Stimulated activated CD4-positive, alpha-beta T cell treated with anti-CD3 and anti-CD28 coated beads, Interleukin-4, amount 100 ng/mL, for 48 hours (primary cell): ENCODE measurements at regions not wholly inside any gene's neighbourhood (a gene's known extent, or its start where the extent isn't known, plus 50 kb on each side); places are given as distances from the start of the nearest gene placed in this dataset.

Source experiments
- DNase-seq, 2 donors: peaks; one replicate each; pipeline ENCODE4 v3.0.0-alpha.2; 2020; ENCODE audit warnings: low read depth in 2 of 2

DNA sequence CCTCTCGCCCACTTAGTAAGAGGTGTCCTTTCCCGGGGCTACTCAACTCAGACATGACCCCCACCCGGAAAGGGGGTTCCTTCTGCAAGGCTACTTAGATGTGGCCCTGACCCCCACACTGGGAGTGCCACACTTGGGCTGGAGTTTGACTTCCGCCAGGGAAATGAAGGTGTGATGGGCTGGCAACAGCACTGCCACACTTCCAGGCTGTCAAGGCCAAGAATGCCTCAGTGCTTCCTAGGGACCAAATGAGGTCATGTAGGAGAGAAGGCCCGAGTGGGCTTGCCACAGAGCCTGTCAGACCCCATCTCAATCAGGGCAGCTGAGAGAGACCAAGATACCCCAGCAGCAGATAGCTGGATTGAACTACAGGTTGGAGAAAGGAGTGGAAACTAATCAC, 55.5 kb downstream of the DRD1 start:
- DNase-seq = no peak

DNA sequence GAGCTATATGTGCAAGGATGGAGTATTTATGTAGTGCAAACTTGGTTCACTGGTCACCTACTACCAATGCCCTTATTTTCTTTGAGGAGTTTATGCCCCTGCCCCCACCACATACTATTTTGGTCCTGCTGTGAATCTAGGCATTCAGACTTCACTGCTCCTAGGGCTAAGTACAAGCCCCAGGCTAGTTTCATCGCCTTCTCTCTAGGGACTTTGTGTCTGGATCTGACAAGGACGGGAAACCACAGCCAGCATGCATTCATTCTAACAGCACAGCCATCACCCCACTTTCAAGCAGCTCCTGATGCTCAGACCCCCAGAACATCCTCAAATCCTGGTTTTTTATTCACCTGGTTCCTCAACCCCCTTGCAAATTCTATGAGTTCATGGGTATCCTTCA, 56.8 kb downstream of the DRD1 start:
- no peak for DNase-seq

DNA sequence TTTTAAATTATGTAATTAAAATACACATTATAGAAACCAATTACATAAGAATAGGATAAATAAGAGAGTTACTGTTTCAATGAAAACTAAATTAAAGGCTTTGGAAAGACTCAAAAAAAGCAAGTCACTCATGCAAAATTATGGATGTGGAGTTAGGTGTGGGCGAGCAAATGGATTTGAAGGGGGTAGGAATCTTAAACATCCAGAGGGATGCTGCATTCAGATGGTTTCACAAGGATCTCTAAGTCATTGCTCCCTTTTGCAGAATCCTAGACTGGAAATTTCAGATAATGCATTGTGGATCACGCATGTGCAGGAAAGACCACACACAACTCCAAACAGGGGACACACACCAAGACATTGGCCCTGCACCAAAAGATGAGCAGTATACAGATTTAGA, 57.5 kb downstream of the DRD1 start:
- no peak for DNase-seq

DNA sequence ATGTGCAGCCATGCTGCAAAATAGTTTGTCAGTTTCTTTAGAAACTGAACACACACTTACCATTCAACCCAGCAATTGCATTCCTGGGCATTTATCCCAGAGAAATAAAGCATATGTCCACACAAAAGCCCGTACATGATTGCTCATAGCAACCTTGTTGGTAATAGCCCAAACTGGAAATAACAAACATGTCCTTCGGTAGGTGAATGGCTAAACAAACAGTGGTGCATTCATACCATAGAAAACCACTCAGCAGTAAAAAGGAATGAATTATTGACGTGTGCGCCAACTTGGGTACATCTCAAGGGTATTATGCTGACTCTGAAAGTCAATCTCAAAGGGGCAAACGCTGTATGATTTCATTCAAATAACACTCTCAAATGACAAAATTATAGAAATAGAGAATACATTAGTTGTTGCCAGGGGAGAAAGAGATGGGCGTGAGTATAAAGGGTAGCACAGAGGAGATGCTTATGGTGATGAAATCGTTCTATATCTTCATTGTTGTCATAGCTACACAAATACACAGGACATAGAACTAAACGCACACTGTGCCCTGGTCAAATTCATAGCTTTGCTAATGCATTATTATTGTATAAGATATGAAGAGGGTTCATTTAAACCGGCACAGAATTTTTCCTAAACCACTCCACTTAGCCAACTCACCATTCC, 58.2 kb downstream of the DRD1 start:
- no peak for DNase-seq

DNA sequence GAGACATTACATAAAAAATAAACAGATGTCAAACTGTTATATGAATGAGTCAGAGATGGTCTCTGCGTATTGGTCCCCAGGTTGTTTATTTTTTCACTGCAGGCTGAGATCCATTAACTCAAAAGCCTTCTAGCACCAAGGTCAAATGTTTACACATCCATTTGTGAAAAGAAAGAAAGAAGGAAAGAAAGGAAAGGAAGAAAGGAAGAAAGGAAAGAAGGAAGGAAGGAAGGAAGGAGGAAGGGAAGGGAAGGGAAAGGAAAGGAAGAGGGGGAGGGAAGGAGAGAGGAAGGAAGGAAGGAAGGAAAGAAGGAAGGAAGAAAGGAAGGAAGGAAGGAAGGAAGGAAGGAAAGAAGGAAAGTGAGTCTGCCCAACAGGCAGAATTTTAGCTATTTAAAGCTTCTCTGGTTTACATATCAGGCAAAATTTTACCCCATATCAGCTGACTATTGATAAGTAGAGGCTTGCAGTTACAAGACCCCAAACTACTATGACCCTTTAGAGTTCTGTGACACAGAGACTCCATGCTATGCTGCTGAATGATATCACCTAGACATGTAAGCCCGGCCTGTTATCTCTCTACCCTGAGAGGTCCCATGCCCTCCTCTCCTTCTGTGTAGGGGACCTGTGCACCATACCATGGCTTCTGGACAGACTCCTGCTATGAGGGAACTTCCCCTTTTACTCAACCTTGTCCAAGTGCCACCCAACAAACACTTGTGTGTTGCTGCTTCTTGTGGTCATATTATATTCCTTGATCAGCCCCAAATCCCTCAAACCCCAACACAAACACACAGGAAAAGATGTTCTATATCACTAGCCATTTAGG, 59.0 kb downstream of the DRD1 start:
- DNase-seq = no peak

DNA sequence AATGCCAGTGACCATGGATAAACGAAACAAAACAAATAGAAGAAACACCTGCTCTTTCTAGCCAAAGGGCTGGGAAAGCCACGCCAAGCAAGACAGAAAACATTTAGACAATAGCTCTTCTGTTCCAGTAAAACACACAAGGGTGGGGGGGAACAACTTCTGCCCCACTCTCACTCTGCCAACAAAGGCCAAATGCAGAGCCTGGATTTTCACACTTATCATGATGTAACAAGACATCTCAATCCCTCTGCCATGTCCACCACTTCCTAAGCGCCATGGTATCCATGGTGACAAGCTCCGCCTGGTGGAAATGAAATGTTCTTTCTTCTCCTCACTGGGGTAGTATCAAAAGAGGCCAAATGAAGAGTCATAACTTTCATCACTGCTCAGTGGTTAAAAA, 60.6 kb downstream of the DRD1 start:
- no peak for DNase-seq

DNA sequence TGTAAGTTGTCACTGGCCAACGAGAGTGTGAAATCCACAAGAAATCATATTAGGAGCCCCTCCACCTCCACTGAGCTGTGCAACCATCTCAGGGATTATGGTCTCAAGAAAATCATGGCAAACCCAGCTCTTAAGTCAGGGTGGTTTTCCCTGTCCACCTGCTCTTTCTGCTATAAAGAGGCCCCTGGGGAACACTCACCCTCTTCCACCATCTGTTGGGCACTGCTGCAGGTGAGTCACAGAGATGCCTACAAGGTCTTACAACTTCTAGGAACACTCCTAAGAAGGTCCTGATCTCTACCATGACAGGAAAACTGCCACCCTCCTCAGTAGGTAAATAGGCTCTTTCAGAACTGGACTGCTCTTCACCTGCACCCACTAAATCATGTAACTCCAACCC, 61.8 kb downstream of the DRD1 start:
- no peak for DNase-seq

DNA sequence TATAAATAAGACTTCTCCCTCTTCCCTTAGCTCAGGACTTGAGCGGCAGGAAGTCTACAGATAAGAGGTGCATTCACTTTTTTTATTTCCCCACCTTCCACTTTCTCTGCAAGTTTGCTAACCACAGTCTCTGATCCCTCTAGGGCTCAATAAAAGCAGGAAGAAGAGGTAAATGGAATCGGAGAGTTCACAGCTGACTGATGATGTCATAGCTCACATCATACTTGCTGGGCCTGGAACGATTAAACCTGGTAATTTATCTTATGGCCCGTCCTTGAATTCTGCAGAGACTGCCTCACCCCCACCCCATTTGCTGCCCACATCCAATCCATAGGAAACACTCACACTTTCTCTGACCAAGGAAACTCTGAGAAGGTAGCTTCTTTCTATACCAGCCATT, 62.9 kb downstream of the DRD1 start:
- DNase-seq = no peak

DNA sequence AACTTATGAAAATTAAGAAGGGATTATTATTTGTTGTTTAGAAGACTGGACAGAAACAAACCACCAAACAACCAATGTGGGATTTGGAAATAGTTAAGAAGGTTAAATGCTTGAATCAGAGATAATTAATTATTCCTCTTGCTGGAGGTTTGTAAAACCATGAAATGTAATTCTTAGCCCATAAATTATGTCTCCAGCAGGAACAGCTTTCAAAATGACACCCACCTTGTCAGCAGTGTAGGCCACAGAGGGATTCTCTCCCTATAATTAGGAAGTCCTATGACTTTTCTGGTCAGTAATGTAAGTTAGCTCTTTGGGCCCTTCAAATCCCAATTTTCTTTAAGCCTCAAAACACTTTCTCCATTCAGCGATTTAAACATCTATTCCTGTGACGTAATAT, 63.3 kb downstream of the DRD1 start:
- no peak for DNase-seq

DNA sequence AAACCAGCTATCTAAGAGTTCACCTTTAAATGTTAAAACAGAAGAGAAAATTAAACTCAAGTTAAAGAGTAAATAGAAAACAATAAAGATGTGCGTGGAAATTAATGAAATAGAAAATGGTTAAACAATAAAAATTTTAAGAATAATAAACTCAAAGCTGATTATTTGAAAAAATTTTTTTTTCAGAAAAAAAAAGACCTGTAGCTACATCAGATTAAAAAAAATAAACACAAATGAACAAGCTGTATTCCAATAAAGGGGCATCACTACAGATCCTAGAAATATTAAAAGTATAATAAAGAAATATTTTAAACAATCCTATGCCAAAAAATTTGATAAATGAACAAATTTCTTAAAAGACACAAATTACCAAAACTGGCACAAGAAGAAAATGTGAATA, 64.1 kb downstream of the DRD1 start:
- no peak for DNase-seq

DNA sequence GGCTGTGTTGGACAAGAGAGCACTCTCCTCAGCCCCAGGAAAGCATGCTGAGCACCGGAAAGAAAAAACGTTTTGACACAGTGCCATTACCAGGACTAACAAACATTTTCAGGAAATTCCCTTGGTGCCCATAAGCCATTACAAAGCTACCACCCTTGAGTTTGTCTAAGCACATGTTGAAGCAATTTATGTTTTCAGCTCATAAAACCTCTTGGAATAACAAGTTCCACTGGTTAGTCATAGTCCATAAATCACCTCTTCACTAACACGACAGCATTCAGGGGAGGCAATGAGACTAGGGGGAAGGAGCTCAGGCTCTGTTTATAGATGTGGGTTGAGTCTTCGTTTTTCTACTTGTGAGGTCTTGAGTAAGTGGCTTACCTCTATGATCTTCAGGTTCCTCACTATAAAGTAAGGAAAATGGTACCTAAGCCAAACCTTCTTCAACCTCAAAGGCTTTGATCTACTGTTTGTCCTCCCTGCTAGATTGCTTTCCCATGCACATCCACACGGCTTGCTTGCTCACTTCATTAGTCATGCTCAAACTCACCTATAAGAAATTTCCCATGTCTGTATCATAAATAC, 65.4 kb downstream of the DRD1 start:
- no peak for DNase-seq

DNA sequence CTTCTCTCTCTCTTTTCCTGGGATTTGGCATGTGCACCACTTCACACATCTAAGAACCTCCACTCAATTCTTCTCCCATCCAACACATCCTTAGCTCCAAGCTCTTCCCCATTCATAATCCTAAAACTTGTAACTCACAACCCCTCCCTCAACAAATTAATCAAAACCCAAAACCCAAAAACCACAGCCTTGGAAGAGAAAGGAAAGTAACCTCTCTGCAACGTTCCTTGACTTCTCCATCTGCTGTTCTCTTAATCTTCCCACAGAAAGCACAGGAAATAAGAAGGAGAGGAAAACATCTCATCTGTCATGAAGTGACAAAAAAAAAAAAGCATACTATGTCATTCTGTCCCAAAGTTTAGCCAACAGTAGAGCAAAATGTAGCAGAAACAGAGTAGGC, 66.2 kb downstream of the DRD1 start:
- no peak for DNase-seq

DNA sequence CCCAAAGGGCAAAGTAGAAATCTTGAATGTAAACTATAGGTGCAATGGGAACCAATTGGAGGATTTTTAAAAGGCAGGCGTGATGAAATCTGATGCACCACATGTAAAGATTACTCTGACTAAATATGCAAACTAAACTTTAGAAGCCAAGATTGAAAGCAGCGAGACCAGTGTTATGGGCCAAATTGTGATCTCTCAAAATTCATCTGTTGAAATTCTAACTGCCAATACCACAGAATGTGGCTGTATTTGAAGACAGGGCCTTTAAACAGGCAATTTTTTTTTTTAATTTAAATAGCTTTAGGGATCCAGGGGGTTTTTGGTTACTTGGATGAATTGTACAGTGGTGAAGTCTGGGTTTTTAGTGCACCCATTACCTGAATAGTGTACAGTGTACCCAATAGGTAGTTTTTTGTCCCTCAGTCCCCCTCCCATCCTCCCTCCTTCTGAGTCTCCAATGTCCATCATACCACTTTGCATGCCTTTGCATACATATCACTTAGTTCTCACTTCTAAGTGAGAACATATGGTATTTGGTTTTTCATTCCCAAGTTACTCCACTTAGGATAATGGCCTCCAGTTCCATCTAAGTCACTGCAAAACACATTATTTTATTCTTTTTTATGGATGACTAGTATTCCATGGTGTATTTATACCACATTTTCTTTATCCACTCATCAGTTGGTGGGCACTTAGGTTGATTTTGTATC, 69.7 kb downstream of the DRD1 start:
- no peak for DNase-seq

DNA sequence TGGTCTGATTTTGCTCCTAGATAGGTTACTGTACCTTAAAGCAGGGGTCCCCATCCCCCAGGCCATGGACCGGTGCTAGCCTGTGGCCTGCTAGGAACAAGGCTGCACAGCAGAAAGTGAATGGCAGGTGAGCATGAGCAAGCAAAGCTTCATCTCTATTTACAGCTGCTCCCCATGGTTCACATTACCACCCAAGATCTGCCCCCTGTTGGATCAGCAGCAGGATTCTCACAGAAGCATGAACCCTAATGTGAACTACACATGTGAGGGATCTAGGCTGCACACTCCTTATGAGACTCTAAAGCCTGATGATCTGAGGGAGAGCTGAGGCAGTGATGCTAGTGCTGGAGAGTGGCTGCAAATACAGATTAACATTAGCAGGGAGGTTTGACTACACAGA, 78.1 kb downstream of the DRD1 start:
- no peak for DNase-seq

DNA sequence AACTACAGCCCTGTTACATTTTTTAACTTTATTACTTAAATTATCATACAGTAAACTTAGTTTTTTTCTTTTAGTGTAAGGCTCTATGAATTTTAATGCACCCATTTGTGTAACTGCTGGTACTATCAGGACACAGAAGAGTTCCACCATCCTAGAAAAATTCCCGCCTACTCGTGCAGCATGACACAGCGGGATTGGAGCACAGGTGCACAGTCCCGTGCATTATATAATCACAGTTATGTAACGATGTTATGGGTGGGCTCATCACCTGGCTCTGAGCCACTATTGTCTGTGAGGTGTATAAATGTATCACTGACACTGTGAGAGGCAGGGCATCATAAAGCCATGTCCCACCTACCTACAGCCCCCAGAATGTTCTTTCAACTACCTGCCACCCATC, 80.7 kb downstream of the DRD1 start:
- no peak for DNase-seq

DNA sequence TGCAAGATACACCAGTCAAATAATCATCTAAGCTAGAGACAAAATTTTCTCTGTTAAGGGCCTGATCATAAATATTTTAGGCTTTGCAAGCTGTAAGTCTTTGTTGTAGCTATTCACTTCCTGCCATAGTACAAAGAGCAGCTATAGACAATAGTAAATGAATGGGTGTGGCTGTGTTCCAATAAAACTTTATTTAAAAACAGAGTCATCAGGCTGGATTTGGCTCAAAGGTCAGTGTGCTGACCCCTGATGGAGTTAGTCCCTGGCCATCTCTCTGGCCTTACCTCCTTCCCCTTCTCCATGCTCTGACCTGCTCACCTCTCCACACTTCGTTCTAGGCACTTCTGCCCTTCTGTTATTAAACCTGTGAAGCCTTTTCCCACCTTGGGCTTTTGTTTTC, 86.0 kb downstream of the DRD1 start:
- no peak for DNase-seq

DNA sequence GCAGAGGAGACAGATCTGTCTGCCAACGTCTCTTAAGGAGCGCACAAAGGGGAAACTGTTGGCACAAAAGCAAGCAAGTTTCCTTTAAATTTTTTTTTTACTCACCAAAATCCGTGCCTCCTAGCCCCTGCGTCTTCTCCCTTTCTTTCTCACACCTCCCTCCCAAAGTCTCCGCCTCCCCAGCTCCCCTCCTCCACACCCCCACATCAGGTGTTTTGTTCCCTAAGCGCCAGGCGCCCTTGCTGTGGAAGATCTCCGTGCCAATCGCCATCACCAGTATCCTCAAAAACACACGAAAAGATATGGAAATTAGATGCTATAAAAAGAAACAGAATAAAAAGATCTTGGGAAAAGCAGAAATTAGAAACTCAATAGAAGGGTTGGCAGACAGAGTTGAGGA, 87.6 kb downstream of the DRD1 start:
- DNase-seq = no peak

DNA sequence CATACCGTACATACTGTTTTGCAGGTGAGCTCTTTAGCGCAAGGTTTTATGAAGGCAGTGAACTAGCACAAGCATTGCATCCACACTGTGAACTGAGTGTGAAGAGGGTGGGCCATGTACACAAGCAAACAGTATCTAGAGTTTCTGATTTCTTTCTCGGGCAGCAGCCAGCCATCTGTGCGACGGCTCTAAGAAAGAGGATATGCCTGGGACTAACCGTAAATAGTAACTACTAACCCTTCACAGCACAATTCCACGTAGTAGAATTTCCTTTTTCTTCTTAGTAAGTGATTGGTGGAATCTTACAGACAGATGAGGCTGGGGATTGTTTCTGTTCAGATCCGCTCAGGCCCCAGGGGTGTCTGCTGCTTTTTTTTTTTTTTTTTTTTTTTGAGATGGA, 89.0 kb downstream of the DRD1 start:
- DNase-seq = no peak

DNA sequence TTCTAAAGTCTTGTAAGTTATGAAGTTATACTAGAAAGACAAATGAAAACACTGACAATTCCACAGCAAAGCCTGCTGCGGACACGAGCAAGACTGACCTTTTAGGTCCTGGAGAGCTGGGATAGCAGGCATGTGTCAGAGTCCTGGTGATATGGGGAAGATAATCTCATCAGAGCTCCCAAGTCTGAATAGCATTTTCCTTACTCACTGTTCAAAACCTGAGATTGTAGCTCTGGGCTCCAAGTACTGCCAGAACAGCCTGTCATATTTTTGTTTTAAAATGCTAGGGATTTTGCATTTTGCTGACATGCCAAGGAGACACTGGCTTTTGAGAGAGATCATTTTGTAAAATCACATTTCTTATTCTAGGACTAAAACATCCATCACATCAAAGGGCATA, 90.1 kb downstream of the DRD1 start:
- no peak for DNase-seq

DNA sequence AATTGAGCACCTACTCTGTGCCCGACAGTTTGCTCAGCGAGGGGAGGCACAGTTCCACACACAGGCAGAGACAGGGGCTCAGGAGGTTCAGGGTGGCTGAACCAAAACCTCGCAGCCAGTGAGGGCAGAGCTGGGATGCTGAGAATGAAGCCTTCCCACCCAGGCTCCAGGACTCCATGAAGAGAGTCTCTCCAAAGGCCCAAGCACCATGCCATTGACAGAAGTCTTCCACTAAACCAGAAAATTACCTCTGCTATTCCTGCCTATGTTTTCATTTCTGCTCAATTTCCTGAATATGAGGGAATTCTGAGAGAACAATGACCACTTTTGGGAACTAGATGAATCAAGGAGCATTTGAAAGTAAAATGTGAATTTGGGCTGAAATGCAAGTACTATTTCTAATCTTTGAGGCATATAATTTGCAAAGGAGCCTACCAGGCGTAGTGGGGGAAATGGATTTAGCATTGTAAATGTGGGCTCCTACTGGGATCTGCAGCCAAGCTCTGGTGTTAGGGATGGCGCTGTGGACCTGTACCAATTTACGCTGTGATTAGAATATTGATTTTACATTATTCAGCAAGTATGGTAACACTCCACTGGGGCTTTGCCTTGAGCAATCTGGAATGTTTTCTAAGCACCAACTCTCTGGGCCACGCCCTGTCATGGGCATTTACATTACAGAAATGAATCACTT, 91.9 kb downstream of the DRD1 start:
- no peak for DNase-seq

DNA sequence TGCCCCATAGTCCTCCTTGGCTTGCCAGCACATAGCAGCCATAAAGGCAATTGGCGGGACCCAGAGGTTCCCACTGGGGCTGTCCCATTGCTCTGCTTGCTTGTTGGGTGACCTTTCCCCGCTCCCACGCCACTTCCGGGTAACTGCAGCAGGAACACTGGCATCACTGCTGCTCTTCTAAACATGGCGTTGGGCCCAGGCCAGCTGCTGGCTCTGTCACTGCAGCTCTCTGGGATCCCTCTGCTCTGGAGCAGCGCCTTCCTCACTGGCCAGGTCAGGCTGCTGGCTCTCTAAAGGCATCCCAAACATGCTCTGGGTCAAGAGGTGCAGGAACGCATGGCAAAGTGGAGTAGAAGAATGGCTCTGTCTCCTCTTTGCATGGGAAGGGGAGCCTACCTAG, 92.9 kb downstream of the DRD1 start:
- no peak for DNase-seq

DNA sequence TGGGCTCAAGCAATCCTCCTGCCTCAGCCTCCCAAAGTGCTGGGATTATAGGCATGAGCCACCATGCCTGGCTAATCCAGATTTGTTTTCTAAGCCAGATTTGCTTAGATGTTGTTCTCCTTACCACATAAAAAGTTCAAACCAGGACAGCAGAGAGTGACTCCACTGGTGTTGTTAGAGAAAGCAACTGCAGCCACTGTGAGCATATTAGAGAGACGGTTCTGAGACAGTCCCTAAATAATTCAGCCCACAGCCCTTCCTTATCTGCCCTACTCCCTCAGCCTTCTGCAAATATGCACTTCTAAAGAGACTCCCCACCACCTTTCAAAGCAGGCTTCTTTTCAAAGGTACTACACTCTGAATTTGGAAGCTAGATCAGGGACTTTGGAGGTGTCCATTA, 96.1 kb downstream of the DRD1 start:
- no peak for DNase-seq
